GM21825 (cell line): ENCODE measurements at regions not wholly inside any gene's neighbourhood (a gene's known extent, or its start where the extent isn't known, plus 50 kb on each side); places are given as distances from the start of the nearest gene placed in this dataset.

ENCODE experiments used
- ATAC-seq: cut with Tn5 transposase; IDR thresholded peaks from one replicate; pipeline ENCODE4 v1.9.1; 2021; ENCODE audit warnings: mild to moderate bottlenecking, moderate library complexity; ENCODE audit not compliant: unreplicated experiment

GRCh38 chr1:58380345-58380744 is 166.2 kb downstream of the OMA1 start:
- ATAC-seq, result no peak

GRCh38 chr1:58367217-58367616 is 179.3 kb downstream of the OMA1 start:
- no peak for ATAC-seq

- no peak for ATAC-seq
Measured at GRCh38 chr1:58365328-58365727, 181.2 kb downstream of the OMA1 start.

- no peak for ATAC-seq
Measured at GRCh38 chr1:58363585-58363984, 182.9 kb downstream of the OMA1 start.

- ATAC-seq, result no peak
Measured at GRCh38 chr1:58361134-58361533, 185.4 kb downstream of the OMA1 start.

GRCh38 chr1:58358346-58358745 is 188.2 kb downstream of the OMA1 start:
- no peak for ATAC-seq

GRCh38 chr1:58356402-58356801 is 190.1 kb downstream of the OMA1 start:
- ATAC-seq, result no peak

- ATAC-seq, result no peak
Measured at GRCh38 chr1:58353168-58353567, 193.4 kb downstream of the OMA1 start.

GRCh38 chr1:58352476-58353092 is 193.9 kb downstream of the OMA1 start:
- no peak for ATAC-seq

- no peak for ATAC-seq
Measured at GRCh38 chr1:58346036-58346355, 200.5 kb downstream of the OMA1 start.

GRCh38 chr1:58345215-58346035 is 201.1 kb downstream of the OMA1 start:
- ATAC-seq, result no peak

- ATAC-seq, result no peak
Measured at GRCh38 chr1:58340185-58340584, 206.3 kb downstream of the OMA1 start.

GRCh38 chr1:58338081-58338480 is 208.4 kb downstream of the OMA1 start:
- ATAC-seq, result no peak

- ATAC-seq, result no peak
Measured at GRCh38 chr1:58333511-58333910, 213.0 kb downstream of the OMA1 start.

- no peak for ATAC-seq
Measured at GRCh38 chr1:58331156-58331555, 215.4 kb downstream of the OMA1 start.

- ATAC-seq, result no peak
Measured at GRCh38 chr1:58325866-58326265, 220.7 kb downstream of the OMA1 start.

- no peak for ATAC-seq
Measured at GRCh38 chr1:58324558-58324957, 222.0 kb downstream of the OMA1 start.

- ATAC-seq, result no peak
Measured at GRCh38 chr1:58318157-58319005, 228.1 kb downstream of the OMA1 start.

GRCh38 chr1:58317694-58318093 is 228.8 kb downstream of the OMA1 start:
- ATAC-seq, result no peak

GRCh38 chr1:58317086-58317485 is 229.4 kb downstream of the OMA1 start:
- ATAC-seq, result no peak

GRCh38 chr1:58316141-58316540 is 230.4 kb downstream of the OMA1 start:
- no peak for ATAC-seq
